ENCODE measurements at regions not wholly inside any gene's neighbourhood (a gene's known extent, or its start where the extent isn't known, plus 50 kb on each side); places are given as distances from the start of the nearest gene placed in this dataset.

DNA sequence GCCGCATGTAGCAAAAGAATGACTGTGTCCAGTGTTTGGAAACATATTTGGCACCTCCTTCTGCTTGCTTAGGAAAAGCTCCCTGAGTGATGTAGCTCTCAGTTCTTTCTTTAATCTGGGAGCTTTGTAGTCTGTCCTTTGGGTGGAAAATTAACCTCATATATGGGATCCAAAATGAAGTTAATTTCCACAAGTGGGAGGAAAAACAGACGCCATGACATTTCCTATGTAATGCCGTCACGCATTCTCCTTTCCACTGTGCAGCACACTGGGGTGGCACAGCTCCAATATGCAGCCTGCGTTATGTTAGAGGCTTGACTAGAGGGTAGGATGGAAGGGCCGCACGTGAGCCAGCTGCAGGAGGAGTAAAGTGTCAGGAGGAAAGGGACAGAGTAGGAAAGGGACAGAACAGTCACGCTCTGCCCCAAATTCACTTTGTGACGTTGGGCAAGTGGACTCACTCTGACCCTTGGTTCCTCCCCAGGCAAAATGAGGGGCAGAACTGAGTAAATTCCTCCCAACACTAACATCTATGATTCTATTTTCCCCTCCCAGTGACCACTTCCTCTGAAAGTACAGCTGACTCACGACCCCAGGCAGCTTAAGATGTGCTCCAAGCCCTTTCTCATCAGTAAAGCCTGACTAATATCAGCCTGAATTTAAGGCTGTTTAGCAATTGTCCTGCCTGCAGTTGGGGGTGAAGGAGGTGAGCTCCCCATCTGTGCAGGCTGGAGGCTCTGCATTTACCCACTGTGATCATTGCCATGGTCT is 176.5 kb upstream of the PFN2 start:
- H3K27me3 Mint-ChIP-seq, result peaks cover 36% of the 10 kb centered on the region

GRCh38 chr3:150145659-150146058 is 175.0 kb upstream of the PFN2 start:
- DNase-seq, result no peak
- Mint-ChIP-seq H3K4me3 (no peak overlapping the region), H3K36me3 (no peaks in the 10 kb centered on the region), H3K4me1 (peaks cover 3% of the 10 kb centered on the region), H3K9me3 (no peaks in the 10 kb centered on the region), H3K27me3 (peaks cover 21% of the 10 kb centered on the region), H3K27ac (no peak overlapping the region)

More for the DNA sequence above, 176.5 kb upstream of the PFN2 start:
- H3K27ac Mint-ChIP-seq, result no peak overlapping the region
- H3K36me3 Mint-ChIP-seq, result no peaks in the 10 kb centered on the region
- H3K4me1 Mint-ChIP-seq, result peaks cover 3% of the 10 kb centered on the region
- peak; percentile 6 for DNase-seq
- no peaks in the 10 kb centered on the region for H3K9me3 Mint-ChIP-seq
- no peak overlapping the region for H3K4me3 Mint-ChIP-seq

DNA sequence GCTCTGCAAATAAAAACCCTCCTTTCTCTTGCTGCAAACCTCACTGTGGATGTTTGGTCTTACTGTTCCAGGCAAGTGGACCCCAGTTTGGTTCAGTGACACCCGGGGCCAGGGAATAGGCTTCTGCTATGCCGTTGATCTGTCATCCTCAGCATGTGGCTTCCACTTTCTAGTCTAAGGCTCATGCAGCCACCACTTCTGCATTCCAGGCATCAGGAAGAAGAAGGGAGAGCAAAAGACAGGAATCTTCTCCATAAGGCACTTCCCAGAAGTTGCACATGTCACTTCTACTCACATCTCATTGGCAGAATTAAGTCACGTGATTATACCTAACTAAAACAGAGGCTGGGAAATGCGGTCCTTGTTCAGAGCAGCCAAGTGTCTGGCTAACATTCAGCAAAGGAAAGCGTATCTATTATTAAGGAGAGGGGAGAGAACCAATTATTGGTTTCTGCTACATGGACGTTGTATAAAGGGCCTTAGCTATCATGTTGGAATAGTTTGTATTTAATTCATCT is 173.6 kb upstream of the PFN2 start:
- Mint-ChIP-seq H3K9me3 (no peaks in the 10 kb centered on the region), H3K4me1 (peaks cover 3% of the 10 kb centered on the region), H3K36me3 (no peaks in the 10 kb centered on the region), H3K27me3 (peaks cover 16% of the 10 kb centered on the region), H3K27ac (no peak overlapping the region), H3K4me3 (no peak overlapping the region)
- DNase-seq, result no peak

DNA sequence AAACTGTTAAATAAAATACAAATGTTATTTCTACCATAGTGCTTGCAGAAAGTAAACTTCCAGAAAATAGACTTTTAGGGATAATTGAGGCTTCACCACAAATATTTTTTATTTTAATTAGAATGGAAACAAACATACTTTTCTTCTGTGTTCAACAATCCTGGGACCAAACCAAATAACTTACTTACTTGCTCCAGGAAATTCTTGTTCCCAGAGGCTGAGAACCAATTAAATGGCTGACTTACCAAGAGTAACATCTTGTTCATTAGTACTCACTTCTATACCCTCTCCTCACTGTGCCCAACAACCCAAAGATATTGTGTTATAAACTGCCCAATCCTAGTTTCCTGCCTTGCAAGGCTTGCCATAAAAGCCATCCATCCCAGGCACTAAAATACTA is 172.2 kb upstream of the PFN2 start:
- H3K4me3 Mint-ChIP-seq, result no peak overlapping the region
- peaks cover 6% of the 10 kb centered on the region for H3K27me3 Mint-ChIP-seq
- no peaks in the 10 kb centered on the region for H3K9me3 Mint-ChIP-seq
- no peak overlapping the region for H3K27ac Mint-ChIP-seq
- H3K4me1 Mint-ChIP-seq, result peaks cover 3% of the 10 kb centered on the region
- H3K36me3 Mint-ChIP-seq, result no peaks in the 10 kb centered on the region
- DNase-seq, result no peak

DNA sequence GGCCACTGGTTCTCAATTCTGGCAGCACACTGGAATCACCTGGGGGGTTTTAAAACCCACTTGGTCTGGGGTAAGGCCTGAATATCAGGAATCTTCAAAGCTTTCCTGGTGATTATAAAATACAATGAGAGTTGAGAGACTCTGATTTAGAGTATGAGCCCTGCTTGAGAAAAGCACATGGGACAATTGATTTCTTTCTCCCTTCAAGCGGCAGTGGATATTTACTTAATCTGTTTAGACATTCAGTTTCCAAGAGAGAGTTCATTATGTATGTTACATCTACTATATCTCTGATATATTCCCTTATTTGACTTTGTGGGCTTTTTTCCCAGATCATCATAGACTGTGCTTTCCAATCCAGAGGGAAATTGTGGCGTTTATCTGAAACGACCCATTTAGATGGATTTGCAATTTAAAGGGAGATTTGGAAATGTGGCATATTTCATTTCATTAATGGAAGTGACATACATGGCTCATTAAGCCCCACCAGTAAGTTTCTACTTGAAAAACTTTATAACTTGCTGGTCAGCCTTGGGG is 171.2 kb upstream of the PFN2 start:
- no peak for DNase-seq
- Mint-ChIP-seq H3K9me3 (no peaks in the 10 kb centered on the region), H3K36me3 (no peaks in the 10 kb centered on the region), H3K27me3 (peaks cover 9% of the 10 kb centered on the region), H3K4me1 (no peaks in the 10 kb centered on the region), H3K27ac (no peak overlapping the region), H3K4me3 (no peak overlapping the region)

GRCh38 chr3:150140614-150141321 is 170.1 kb upstream of the PFN2 start:
- Mint-ChIP-seq H3K36me3 (no peaks in the 10 kb centered on the region), H3K27ac (no peak overlapping the region)

GRCh38 chr3:150138824-150139223 is 168.1 kb upstream of the PFN2 start:
- no peaks in the 10 kb centered on the region for H3K36me3 Mint-ChIP-seq
- H3K9me3 Mint-ChIP-seq, result no peaks in the 10 kb centered on the region
- peaks cover 17% of the 10 kb centered on the region for H3K27me3 Mint-ChIP-seq
- H3K4me1 Mint-ChIP-seq, result no peaks in the 10 kb centered on the region
- no peak overlapping the region for H3K27ac Mint-ChIP-seq
- no peak overlapping the region for H3K4me3 Mint-ChIP-seq
- no peak for DNase-seq

More at GRCh38 chr3:150140614-150141321, 170.1 kb upstream of the PFN2 start:
- peaks cover 17% of the 10 kb centered on the region for H3K27me3 Mint-ChIP-seq
- H3K4me3 Mint-ChIP-seq, result no peak overlapping the region
- no peaks in the 10 kb centered on the region for H3K9me3 Mint-ChIP-seq
- H3K4me1 Mint-ChIP-seq, result no peaks in the 10 kb centered on the region
- no peak for DNase-seq

DNA sequence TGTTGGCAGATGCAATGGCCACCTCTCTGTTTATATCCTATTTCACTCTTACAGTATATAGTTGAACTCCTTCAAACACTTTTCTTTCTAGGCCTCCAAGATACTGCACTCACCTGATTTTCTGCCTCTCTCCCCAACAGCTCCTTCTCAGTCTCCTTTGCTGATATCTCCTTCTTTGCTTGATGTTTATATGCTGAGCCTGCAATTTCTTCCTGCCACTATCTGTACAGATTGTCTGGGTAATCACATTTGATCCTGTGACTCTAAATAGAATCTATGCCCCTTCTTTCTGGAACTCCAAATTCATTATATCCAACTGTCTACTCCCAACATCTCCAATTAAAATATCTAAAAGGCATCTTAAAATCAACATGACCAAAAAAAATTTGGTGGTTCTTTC is 165.5 kb upstream of the PFN2 start:
- DNase-seq, result no peak
- no peak overlapping the region for H3K4me3 Mint-ChIP-seq
- no peaks in the 10 kb centered on the region for H3K4me1 Mint-ChIP-seq
- H3K27me3 Mint-ChIP-seq, result peaks cover 14% of the 10 kb centered on the region
- no peaks in the 10 kb centered on the region for H3K9me3 Mint-ChIP-seq
- H3K36me3 Mint-ChIP-seq, result no peaks in the 10 kb centered on the region
- no peak overlapping the region for H3K27ac Mint-ChIP-seq

- no peak overlapping the region for H3K4me3 Mint-ChIP-seq
- no peak overlapping the region for H3K27ac Mint-ChIP-seq
- no peaks in the 10 kb centered on the region for H3K36me3 Mint-ChIP-seq
- DNase-seq, result no peak
- no peaks in the 10 kb centered on the region for H3K9me3 Mint-ChIP-seq
- H3K4me1 Mint-ChIP-seq, result no peaks in the 10 kb centered on the region
- H3K27me3 Mint-ChIP-seq, result peaks cover 14% of the 10 kb centered on the region
These were observed 164.6 kb upstream of the PFN2 start for GRCh38 chr3:150135287-150135721.

DNA sequence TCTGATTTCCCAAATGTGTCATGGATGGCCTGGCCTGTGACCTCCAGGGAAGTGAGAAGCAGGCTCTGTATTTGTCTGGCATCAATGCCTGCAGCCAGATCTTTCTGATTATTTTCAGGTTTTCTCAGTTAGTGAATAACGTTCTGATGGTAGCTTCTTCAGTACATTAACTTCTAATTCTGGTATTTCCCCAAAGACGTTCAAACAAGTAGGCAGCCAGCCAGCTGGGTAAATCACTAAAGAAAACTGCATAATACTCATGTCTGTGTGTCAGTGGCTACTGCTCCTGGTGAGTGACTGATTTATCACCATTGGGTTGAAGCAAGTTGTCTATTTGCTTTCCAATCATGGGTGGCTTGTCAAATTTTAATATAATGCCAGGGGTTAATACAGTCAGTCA is 162.6 kb upstream of the PFN2 start:
- Mint-ChIP-seq H3K27me3 (peaks cover 14% of the 10 kb centered on the region), H3K9me3 (no peaks in the 10 kb centered on the region), H3K36me3 (no peaks in the 10 kb centered on the region), H3K27ac (no peak overlapping the region), H3K4me3 (no peak overlapping the region), H3K4me1 (no peaks in the 10 kb centered on the region)
- DNase-seq, result no peak

- Mint-ChIP-seq H3K36me3 (no peaks in the 10 kb centered on the region), H3K4me3 (no peak overlapping the region), H3K27ac (no peak overlapping the region), H3K9me3 (no peaks in the 10 kb centered on the region), H3K27me3 (peaks cover 14% of the 10 kb centered on the region), H3K4me1 (no peaks in the 10 kb centered on the region)
- DNase-seq, result no peak
These were observed 161.5 kb upstream of the PFN2 start for GRCh38 chr3:150132101-150132749.

DNA sequence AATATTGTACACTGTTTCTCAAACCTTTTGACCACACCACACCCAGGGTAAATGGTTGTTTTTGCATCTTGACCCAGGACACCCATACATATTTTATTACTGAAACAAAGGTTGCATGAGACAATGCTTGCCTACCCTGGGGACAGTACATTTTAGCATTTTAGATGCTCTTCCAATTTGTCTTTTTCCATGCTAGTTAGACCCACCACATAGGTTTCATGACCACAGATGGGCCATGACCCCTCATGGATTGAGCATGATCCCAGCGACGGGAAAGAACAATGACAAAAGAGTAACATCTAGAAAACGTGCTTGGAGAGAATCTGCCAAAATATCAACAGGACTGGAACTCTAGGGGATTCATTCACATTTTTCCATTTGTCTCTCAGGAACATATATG is 161.0 kb upstream of the PFN2 start:
- no peak overlapping the region for H3K27ac Mint-ChIP-seq
- H3K9me3 Mint-ChIP-seq, result no peaks in the 10 kb centered on the region
- H3K27me3 Mint-ChIP-seq, result peaks cover 14% of the 10 kb centered on the region
- no peak for DNase-seq
- H3K4me1 Mint-ChIP-seq, result no peaks in the 10 kb centered on the region
- H3K36me3 Mint-ChIP-seq, result no peaks in the 10 kb centered on the region
- H3K4me3 Mint-ChIP-seq, result no peak overlapping the region

DNA sequence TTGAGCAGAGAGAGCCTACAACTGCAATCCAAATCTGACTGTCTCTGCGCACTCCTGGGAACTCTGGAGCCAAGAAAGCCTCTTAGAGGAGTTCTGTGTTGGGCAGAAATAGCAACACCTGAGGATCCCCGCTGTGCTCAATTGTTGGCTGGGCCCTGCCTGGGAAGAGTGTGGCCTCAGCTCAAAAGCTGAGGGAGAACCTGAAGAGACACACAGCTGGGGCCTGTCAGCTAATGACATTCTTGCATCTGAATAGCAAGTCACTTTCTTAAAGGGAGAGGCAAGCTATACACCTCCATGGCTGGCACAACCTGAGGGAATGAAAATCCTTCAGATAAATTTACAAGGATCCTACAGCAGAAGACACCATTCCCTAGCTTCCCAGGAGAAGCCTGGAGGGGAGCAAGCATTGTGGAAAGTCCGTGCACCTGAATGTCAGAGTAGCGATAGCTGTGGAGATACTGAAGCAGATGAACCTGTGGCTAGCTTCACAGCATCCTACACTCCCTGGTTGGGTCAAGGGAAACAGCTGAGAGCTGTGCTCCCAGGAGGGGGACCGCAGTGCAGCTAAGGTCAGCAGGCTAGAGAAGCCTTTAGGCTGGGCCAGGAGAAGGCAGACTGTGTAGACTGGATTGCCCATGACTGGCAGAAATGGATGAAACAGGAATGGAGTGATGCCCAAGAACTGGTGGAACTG is 159.9 kb upstream of the PFN2 start:
- no peaks in the 10 kb centered on the region for H3K9me3 Mint-ChIP-seq
- no peak for DNase-seq
- H3K4me3 Mint-ChIP-seq, result no peak overlapping the region
- H3K27ac Mint-ChIP-seq, result no peak overlapping the region
- H3K27me3 Mint-ChIP-seq, result peaks cover 15% of the 10 kb centered on the region
- no peaks in the 10 kb centered on the region for H3K4me1 Mint-ChIP-seq
- no peaks in the 10 kb centered on the region for H3K36me3 Mint-ChIP-seq

DNA sequence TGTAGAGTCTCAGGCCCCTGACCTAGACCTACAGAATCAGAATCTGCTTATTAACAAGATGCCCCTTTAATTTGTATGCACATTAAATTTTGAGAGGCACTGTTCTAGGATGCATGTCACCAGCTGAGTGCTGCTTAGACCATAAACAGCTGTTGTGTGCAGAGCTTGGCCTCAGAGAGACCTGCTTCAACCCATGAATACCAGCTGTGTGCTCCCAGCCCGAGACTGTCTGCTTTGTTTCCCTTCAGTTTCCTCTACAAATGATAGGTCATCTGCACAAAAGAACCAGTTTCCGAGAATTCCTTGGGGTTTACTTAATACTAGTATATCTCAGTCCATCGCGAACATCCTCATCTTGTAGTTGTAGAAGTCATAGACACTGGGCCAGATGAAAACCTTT is 158.5 kb upstream of the PFN2 start:
- Mint-ChIP-seq H3K27ac (no peak overlapping the region), H3K4me3 (no peak overlapping the region), H3K27me3 (peaks cover 18% of the 10 kb centered on the region), H3K4me1 (no peaks in the 10 kb centered on the region), H3K9me3 (no peaks in the 10 kb centered on the region), H3K36me3 (no peaks in the 10 kb centered on the region)
- DNase-seq, result no peak

DNA sequence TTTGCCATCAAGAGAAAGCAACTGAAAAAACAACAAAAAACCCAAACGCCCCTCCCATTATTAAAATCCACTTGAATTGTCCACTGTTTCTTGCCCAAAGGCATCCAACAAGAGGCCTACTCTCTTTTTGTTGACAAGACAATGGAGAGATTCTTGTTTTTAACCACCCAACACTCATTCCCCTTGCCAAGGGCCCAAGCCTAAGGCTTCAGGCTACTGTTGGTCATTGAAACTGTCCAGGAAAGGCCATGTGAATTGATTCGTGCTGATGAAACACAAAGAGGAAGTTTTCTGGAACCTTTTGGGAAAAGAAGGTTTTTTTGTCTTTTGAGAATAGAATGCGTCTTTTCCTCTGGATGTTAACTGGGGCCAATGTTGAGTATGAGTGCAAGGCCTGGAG is 157.4 kb upstream of the PFN2 start:
- no peaks in the 10 kb centered on the region for H3K4me1 Mint-ChIP-seq
- H3K9me3 Mint-ChIP-seq, result no peaks in the 10 kb centered on the region
- H3K36me3 Mint-ChIP-seq, result no peaks in the 10 kb centered on the region
- no peak for DNase-seq
- peaks cover 22% of the 10 kb centered on the region for H3K27me3 Mint-ChIP-seq
- no peak overlapping the region for H3K4me3 Mint-ChIP-seq
- H3K27ac Mint-ChIP-seq, result no peak overlapping the region
